ENCODE measurements at regions not wholly inside any gene's neighbourhood (a gene's known extent, or its start where the extent isn't known, plus 50 kb on each side); places are given as distances from the start of the nearest gene placed in this dataset.
"Not testable (repeated sequence)": the region's sequence is repeated elsewhere in the genome, so short reads cannot be mapped to it uniquely, and the experiment has no call there.

DNA sequence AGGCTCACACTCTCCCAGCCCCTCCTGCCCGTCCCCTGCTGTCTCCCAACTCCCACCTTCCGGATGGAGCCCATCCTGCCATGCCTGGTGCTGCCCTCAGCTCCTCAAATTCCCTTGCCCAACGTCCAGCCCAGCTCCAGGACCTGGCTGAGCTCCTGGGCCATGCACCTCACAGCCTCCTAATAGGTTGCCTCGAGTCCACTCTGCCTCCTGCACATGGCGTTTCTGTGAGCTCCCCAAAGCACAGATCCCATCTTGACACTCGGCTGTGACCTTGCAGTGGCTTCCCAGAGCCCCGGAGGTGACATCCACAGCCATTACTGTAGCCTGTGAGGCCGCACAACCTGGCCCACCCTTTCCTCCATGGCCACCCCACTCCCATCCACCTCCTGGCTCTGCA is 191.9 kb upstream of the SALL3 start:
- no peak for DNase-seq

GRCh38 chr18:78788161-78788560 is 191.5 kb upstream of the SALL3 start:
- no peak for DNase-seq

DNA sequence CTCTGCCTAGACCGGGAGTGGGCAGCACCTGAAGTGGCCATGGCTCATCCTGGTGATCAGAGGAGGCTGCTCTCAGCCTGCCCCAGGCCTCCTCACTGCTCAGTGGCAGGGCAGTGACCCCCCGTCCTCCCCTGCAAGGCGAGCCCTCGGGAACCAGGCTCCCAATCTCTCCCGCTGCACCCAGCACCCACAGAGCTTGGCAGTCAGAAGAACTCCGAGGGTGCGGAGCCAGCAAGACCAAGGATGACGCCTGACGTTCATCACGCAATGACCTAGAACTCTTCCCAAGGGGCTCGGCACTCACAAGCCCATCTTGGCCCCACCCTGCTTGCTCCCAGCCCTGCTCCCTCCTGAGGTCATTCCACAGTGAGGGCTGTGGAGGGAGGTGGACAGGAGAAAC is 189.8 kb upstream of the SALL3 start:
- no peak for DNase-seq

- DNase-seq, result no peak
Measured at GRCh38 chr18:78790511-78790910, 189.1 kb upstream of the SALL3 start.

DNA sequence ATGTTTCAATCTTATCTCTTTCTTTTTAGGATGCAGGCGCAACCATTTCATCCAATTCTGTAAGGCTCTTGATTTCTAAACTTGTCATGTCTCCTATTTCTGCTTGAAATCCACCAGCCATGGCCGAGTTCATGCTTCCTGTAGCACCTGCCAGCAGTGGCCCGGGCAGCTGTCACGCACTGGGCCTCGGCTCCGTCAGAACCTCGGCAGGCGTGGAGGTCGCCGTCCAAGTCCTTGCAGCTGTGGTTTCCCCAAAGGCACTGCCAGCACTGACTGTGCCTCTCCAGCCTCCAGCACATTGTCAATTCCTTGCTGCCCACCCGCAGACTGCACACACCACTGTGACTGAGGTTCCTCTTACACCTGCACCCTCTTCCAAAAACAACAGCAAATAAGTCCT is 188.7 kb upstream of the SALL3 start:
- DNase-seq, result no peak

- DNase-seq, result no peak
Measured at GRCh38 chr18:78792094-78792493, 187.5 kb upstream of the SALL3 start.

DNA sequence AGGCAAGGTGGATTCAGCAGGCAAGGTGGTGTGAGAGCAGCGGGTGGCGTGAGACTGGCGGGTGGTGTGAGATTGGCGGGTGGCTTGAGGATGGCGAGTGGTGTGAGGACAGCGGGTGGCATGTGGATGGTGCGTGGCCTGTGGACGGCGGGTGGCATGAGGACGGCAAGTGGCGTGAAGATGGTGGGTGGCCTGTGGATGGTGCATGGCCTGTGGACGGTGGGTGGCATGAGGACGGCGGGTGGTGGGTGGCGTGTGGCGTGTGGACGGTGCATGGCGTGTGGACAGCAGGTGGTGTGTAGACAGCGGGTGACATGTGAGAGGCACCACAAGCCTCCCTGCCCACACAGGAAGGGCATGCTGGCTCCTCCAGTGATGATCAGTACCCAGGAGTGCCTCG is 186.9 kb upstream of the SALL3 start:
- DNase-seq, result no peak

DNA sequence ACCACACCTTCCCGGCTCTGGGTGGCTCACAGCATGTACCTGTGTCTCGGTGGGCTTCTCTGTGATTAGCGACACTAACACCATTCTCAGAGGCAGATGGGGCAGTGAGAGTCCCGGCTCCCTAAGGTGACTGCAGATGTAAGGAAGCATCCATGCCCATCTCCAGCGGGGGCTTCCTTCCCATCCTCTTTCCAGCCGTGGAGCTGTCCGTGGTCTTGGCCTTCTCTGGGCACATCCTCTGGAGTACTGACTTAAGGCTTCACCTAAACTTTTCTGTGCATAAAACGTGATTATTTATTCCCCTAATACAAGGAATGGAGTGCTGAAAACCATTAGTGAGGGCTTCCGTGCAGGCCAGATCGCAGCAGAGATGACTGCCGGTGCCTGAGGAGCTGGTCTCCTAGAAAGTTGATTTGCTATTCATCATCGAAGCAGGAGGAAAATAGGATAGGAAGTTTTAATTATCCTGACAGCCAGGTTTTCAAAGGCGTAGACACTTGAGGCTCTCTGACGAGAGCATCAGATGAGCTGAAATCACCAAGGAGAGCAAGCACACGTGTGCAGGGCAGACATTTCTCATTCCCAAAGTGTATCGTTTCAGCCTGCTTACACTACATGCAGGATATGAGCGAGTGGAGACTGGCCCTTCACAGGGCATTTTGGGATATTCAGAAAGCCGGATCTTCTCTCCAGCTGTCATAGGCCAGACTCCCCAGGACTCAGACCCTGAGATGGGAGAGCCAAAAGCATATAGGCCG is 186.1 kb upstream of the SALL3 start:
- DNase-seq, result no peak

GRCh38 chr18:78794071-78794430 is 185.6 kb upstream of the SALL3 start:
- no peak for DNase-seq

- DNase-seq, result no peak
Measured at GRCh38 chr18:78796693-78797455, 182.7 kb upstream of the SALL3 start.

DNA sequence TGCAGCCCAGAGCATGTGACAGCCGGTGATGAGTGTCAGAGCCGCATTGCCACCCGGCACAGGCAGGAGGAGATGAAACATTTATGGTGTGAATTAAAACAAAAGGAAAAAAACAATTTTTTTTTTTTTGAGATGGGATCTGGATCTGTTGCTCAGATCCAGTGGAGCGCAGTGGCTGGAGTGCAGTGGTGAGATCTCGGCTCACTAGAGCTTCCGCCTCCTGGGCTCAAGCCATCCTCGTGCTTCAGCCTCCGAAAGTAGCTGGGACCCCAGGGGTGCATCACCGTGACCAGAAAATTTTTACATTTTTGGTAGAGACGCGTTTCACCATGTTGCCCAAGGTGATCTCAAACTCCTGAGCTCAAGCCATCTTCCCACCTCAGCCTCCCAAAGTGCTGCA is 182.1 kb upstream of the SALL3 start:
- no peak for DNase-seq

DNA sequence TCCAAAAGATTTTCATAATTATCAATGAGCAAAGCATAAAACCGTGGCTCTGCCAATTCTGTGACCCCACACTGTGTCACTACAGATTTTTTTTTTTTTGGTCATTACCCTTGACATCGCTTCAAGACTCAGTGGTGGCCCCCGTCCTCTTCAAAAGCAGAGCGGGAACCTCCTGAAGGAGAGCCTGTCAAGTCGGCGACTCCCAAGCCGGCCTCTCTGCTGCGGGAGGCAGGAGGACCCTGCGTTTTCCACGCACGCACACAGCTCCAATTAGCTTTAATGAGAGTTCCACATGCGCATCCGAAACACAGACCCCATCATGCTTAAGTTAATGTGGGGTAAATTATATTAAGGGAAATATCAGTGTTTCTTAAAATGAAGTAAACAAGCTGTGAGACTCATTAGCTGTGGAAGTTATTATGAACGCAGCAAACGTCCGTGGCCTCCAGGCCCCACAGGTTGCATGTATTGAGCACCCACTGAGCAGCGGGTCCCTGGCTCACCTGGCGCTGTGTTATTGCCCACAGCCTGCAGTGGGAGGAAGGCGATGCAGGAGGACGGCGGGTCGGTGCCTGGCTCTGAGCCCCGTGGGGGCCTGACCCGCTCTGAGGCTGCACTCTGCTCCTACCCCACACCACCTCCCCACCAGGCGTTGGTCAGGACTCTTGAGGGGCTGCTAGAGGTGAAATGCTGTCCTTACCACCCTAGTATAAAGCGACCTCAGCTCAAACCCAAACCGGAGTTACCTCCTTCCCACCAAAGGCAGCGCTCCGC is 181.0 kb upstream of the SALL3 start:
- no peak for DNase-seq

DNA sequence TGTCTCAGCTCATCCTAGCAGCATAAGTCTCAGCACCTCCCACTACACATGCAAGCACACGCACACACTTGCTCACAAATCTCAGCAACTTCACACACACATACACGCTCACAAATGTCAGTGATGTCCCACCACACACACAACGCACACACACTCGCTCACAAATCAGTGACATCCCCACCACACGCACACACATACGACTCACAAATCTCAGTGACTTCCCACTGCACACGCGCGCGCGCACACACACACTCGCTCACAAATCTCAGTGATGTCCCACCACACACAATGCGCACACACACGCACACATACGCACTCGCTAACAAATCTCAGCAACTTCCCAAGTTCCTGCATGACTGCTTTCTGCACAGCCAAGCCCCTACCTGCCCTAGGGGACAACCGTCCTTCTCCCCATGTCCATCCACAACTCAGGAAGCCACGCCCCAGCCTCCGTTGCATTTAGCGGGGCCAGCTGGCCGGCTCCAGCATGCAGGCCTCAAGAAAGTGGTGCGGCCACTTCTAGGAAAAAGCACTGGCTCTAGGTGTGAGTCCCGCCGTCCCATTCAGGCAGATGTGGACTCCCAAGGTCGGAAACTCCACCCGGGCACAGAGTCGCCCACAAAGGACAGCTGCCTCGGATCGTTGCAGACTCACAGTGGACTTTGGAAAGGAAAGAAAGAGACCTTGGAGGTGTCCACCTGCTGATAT is 180.1 kb upstream of the SALL3 start:
- no peak for DNase-seq

DNA sequence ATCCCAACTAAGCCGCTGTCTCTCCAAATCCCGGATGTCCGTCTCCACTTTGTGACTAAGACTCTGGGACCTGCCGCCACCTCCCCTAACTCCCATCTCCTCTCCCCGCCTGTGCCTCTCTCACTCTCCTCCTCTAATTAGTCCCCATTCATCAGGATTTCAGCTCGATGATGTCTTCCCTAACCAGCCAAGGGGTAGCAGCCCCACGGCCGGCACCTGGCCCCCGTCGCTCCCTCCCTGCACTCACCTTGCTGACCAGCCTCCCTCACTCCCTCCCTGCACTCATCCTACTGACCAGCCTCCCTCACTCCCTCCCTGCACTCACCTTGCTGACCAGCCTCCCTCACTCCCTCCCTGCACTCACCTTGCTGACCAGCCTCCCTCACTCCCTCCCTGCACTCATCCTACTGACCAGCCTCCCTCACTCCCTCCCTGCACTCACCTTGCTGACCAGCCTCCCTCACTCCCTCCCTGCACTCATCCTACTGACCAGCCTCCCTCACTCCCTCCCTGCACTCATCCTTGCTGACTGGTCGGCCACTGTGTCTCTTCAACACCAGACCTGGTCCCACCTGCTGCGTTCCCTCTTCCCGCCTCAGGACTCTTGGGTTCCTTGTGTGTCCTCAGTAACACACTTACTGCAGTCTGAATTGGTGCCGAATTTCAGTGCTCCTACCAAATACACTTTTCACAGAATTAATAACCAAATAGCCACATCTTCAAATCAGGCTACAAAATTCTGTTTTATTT is 179.3 kb upstream of the SALL3 start:
- DNase-seq, result not testable (repeated sequence)

- no peak for DNase-seq
Measured at GRCh38 chr18:78801011-78801410, 178.6 kb upstream of the SALL3 start.

DNA sequence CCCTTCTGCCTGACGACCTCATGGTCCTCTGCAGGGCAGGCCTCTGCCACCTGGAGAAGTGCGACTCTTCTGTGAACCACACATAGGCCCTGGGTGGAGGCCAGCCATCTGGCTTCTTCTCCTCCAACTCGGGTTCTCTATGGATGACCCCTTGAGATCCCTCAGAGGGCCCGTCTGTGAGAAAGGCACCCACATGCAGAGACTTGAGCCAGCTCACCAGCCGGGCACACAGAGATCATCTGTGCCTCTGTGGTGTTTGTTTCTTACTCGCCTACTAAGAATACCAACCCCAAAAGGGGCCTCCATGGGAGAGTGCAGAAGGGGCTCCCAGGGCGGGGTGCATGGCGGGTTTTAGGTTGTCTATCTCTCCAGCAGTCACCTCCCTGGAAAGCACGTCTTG is 176.5 kb upstream of the SALL3 start:
- DNase-seq, result no peak

DNA sequence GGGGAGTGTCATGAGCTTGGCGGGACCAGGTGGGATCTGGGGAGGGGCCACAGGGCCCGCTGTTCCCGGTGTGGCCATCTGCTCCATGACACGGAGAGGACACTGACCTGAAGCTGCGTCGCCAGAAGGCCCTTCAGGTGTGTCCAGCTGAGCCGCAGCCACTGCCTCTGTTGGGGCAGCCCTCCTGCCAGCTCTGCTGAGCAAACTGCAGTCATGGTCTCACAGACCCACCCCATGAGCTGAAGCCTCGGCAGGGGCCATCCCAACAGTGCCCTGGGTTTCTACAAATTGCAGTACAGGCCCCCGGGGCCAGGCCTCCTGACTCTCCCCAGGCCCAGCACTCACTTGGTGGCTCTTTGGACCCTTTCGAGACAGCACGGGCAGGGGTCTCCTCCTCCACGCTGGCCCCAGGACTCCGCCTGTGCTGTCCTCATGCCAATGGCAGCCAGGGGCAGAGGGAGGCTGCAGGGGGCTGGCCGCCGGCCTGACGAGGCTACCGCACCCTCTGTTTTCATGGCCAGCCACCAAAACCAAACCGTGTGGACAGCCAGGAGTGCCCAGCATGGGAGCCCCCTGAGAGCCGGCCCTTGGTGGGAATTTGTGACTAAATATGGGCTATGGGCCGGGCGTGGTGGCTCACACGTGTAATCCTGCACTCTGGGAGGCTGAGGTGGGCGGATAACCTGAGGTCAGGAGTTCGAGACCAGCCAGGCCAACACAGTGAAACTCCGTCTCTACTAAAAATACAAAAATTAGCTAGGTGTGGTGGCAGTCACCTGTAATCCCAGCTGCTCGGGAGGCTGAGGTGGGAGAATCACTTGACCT is 175.2 kb upstream of the SALL3 start:
- no peak for DNase-seq

DNA sequence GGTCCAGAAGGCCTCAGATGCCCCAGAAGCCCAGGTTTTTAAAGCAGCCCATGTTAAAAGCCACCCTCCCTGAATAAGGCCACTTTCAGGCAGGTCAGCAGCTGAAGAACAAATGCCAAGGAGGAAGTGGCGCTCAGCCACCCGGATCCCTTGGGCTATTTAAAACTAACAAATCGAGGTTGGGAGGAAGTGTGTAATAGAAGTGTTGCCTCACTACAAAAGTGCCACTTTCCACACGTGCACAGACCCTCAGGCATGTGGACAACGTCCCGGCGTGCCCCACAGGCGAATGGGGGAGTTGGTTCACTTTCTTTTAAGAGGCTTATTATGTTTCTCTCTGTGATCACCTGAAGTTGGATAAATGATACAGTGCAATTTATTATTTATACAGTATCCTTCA is 173.8 kb upstream of the SALL3 start:
- DNase-seq, result no peak

DNA sequence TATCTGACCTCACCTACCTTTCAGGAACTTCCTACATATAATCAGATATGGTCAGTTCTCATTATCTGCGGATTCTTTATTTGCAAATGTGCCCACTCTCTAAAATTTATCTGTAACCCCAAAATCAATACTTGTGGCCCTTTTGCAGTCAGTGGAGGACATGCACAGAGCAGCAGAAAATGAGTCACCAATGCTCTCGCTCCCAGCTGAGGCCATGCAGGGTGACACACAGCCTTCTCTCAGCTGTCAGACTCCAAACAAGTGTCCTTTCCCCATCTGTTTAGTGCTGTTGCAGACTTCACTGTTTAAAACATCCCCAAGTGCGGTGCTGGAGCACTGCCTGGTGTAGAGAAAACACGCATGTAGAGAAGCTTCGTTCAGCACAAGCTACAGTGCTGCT is 171.9 kb upstream of the SALL3 start:
- DNase-seq, result no peak

- DNase-seq, result no peak
Measured at GRCh38 chr18:78809845-78810244, 169.8 kb upstream of the SALL3 start.

- no peak for DNase-seq
Measured at GRCh38 chr18:78810706-78811105, 168.9 kb upstream of the SALL3 start.

DNA sequence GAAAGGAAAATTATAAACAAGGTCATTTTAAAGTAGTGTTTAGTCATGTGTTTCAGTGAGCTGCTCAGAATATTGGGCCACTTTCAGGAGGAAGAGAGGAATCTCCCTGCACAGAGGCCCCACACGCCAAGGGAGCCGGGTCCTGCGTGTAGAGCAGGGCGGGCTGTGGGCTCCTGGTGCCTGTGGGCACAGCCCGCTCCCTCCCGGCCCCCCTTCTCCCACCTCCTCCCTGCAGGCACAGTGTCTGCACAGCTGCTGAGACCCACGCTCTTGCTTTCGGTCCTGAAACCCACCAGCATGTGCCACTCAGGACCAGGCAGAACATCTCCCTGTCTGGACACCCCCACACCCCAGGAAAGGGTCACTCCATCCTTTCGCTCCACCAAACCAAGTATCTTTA is 167.6 kb upstream of the SALL3 start:
- no peak for DNase-seq

All from hippocampal formation (tissue), 2 donors.